Uterus (tissue), 2 donors: ENCODE measurements at regions not wholly inside any gene's neighbourhood (a gene's known extent, or its start where the extent isn't known, plus 50 kb on each side); places are given as distances from the start of the nearest gene placed in this dataset.

ENCODE experiments used
- CTCF ChIP-seq, 4 experiments: fragments of 200-600 bp in 2 of 4; fragments of 450-650 bp in 2 of 4; sonication (generic) in 2 of 4; IDR thresholded peaks; one replicate each; pipeline ENCODE4 v1.5.1; 2016 to 2019; ENCODE audit warnings: antibody characterized with exemption in 4 of 4, mild to moderate bottlenecking in 2 of 4, moderate library complexity in 1 of 4
- POLR2A ChIP-seq, 2 donors: fragments of 450-650 bp; IDR thresholded peaks; one replicate each; pipeline ENCODE4 v1.6.1; 2016; ENCODE audit warnings: antibody characterized with exemption in 2 of 2, mild to moderate bottlenecking in 1 of 2, moderate library complexity in 1 of 2

- TF ChIP-seq CTCF (IDR thresholded peaks at IDR 0.05) (no peak), POLR2A (IDR thresholded peaks at IDR 0.05) (no peak)
Measured at GRCh38 chr10:33112831-33113455, 154.9 kb upstream of the ITGB1 start.
